Fibroblast of peridontal ligament (primary cell): ENCODE measurements at regions not wholly inside any gene's neighbourhood (a gene's known extent, or its start where the extent isn't known, plus 50 kb on each side); places are given as distances from the start of the nearest gene placed in this dataset.
"Not testable (repeated sequence)": the region's sequence is repeated elsewhere in the genome, so short reads cannot be mapped to it uniquely, and the experiment has no call there.

Experiments
- DNase-seq: peaks from one replicate; pipeline ENCODE4 v3.0.0-alpha.2; 2010; ENCODE audit errors: extremely low read depth

DNA sequence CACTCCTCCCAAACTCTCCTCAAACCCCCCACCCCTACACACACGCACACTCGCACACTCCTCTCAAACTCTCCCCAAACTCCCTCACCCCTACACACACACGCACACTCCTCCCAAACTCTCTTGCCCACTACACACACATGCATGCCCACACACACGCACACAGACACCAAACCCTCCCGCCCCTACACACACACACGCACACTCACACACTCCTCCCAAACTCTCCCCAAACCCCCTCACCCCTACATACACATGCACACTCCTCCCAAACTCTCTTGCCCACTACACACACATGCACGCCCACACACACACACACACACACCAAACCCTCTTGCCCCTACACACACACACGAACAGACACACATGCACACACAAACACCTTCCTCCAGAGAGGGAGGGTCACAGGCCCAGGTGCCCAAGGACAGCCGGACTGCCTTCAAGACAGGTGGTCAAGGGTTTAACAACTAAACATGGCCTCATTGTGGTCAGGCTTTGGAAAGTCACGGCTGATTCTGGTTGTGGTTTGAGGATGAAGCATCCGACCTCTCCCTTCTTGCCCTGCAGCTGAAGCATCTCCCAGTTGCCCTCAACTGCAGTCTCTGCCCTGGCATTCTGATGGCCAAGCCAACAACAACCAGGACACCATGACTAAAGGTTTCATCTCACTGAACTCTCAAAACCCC, 72.3 kb upstream of the SNTG2 start:
- no peak for DNase-seq

DNA sequence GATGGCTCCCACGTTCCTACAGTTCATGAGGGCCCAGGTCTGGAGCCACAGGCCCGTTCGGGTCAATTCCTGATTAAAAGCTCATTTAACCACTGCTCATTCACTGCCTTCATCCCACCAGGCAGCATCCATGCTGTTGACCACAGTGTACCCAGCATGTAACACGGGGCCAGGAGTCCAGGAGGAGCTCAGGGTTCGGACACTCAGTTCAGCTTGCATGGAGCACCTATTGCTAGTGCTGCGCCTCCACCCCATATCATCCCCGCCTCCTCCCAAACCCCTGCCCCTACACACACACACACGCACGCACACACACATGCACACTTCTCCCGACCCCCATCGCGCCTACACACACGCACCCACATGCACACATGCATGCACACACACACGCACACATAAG, 72.9 kb upstream of the SNTG2 start:
- no peak for DNase-seq

DNA sequence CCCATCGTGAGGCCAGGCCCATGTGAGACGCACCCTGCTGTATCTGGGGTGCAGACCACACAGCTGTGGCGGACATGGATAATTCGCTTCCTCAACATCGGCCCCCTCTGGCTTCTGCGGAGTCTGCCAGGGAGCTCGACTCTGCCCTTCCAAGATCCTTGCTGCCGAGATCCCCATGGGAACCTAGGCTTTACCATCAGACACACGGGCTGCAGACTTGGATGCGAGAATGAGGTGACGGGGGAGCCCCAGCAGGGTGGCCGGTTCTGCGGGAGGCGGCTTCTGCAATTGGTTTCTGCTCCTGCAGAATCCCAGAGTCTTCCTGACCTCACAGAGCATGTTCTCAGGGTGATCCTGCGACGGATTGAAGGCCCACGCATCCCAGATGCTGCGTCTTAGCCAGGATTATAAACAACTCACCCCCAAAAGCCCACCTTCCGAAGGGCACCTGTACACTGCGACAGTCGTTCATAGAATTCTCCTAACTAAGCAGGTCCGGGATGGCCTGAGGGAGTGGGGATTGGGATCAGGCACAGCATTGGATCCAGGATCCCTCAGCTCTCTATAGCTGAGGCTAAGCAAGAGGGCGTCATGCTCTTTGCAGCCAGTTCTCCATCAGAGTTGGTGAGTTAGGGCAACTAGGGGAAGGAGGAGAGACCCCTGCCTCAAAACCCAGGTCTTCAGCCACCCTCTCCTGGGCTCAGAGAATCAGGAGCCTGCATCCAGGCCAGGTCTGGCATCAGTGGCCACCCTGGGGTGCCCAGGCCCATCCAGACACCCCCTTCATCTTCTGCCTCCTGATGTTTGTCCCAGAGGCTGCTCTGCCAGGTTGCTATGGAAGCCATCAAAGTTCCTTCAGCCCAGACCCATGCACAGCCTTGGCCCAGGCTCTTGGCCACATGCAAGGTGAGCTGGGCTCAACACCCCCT, 74.7 kb upstream of the SNTG2 start:
- DNase-seq = no peak

DNA sequence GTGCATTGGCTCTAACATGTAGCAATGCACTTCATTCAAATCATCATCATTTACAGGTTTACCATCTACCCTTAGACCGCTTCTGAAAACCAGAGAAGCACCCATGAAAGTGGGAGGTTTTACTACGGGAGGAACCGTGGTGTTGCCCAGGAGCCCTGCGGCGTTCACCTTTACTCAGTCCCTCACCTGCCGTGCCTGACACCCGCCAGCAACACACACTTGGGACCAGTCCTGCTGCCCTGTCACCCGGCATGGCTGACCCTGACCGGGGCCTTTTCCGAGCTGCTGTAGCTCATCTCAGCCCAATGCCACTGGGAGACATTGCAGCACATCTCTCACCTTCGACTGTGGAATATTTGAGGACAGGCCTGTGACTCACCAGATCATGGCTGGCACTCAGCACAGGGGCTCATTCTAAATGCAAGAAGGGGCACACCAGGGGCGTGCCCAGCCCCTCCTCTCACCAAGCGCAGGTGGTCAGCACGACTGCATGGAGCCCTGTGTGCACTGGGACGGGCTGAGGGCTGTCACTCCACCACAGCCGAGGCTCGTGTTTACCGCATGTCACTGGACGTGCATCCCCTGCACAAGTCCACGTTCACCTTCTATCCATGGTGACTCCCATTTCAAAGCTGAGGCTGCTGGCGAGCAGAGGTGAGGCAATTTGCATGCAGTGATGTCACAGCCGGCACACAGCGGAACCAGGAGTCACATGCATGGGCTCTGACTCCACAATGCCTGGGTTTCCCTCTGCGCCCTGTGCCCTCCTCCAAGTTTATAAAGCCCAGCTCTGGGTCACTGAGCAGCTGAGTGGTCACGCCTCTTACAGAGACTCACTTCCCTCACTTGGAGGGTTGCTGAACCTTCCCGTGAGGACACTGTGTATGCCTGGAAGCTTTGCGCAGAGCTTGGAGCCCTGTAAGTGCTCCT, 76.7 kb upstream of the SNTG2 start:
- DNase-seq = no peak

DNA sequence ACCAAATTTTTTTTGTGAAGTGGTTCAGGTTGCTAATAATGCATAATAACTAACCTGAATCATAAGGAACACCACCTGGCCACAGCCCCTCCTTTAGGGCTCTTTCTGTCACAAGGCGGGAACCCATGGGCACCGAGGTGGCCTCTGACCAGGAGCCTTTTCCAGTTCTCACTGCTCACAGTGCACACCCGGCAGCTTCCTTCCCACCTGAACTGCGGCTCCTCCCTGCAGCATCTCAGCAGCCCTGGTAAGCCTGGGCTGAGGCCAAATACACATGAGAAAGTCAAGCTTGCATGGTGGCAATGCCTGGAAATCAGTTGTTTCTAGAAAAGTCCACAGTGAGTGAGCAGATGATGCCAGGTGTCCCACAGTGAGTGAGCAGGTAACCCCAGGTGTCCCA, 77.6 kb upstream of the SNTG2 start:
- no peak for DNase-seq

DNA sequence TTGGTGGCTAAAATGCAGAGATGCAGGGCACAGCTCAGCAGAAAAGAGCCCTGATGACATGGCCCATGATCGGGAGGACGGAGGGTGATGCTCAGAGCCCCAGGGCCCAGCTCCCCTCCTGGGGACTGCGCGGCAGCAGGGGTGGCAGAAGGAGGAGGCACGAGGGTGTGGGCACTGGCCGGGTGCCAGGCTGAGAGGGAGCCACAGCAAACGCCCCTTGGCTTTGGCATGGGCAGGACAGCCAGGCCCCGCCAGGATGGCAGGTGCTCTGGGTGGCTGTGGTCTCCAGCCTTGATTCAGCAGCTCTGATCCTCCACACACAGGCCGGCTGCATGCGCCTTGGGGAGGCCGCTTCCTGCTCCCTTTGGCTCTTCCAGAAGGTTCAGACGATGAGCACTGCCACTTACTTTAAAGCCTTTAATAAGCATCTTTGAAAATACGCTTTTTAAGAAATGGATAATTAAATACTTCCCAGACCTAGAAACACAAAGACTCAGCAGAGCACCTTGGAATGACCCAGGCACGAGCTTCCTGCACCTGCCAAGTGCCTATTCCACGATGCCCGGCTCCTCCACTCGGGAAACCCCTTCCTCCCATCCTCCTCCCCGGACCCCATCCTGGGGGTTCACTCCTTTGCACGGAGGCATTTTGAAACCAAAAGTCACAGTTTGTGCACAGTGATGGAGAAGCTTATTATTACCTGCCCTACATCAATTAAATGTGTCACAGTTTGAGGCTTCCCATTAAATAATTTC, 78.5 kb upstream of the SNTG2 start:
- DNase-seq = no peak

DNA sequence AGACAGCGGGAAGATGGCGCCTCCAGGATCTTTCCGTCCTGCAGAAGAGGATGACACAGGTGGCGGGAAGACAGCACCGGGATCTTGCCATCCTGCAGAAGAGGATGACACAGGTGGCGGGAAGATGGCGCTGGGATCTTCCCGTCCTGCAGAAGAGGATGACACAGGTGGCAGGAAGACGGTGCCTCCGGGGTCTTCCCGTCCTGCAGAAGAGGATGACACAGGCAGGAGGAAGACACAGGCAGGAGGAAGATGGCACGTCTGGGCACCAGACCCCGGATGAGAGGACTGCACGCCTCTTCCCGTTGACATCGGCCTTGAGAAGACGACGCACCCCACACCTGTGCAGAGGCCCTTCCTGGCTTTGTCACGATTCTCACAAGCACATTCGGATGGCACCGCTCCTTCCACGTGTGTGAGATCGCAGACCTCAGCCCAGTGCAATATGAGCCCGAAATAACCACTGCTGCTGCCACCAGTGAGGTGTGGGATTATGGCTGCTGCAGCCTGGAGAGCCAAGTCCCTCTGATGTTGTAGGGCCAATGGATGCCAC, 79.4 kb upstream of the SNTG2 start:
- no peak for DNase-seq

DNA sequence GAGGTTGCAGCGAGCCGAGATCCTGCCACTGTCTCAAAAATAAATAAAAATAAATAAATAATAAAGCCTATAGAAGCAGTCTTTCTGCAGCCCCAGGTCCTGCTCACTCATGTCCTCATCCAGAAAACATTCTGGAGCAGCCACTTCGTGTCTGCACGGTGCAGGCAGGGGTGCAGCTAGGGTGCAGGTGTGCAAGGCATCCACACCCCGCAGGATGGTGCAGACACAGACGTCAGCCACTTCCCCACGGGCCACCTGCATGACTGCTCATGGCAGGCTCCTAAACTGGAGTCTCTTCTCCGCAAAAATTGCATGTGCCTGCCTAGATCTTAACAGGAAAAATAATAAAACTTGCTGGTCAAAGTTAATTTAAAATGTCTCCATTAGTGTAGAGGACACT, 80.2 kb upstream of the SNTG2 start:
- no peak for DNase-seq

DNA sequence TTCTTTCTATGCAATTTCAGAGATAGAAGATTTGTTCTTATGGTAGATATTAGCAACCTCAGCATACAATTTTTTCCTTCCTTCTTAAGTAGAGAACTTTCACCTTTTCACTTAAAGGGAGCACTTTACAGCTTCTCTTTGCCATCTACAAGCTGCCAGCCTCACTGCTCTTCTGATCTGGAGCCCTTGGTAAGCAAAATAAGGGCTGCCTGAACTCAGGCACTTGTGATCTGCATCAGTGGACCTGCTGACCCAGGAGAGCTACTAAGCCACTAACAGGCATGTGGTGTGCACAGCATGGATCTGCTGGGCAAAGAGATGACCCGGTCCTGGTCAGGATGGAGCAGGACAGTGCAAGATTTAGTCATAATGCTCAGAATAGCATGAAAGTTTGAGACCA, 80.8 kb upstream of the SNTG2 start:
- DNase-seq = no peak

DNA sequence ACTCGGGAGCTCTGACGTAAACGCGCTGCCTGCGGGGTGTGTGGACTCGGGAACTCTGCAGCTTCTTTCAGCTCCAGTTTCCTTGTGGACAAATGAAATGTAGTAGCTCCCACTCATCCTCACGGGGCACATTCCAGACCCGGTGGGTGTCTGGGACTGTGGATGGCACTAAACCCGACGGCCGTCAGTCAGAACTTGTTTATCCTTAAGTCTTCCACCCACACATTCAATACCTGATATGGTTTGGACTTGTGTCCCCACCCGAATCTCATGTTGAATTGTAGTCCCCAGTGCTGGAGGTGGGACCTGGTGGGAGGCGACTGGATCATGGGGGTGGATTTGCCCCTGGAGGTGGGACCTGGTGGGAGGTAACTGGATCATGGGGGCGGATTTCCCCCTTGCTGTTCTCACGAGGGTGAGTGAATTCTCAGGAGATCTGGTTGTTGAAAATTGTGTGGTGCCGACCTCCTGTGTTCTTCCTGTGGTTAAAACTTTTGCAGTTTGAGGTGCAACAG, 81.2 kb upstream of the SNTG2 start:
- no peak for DNase-seq

DNA sequence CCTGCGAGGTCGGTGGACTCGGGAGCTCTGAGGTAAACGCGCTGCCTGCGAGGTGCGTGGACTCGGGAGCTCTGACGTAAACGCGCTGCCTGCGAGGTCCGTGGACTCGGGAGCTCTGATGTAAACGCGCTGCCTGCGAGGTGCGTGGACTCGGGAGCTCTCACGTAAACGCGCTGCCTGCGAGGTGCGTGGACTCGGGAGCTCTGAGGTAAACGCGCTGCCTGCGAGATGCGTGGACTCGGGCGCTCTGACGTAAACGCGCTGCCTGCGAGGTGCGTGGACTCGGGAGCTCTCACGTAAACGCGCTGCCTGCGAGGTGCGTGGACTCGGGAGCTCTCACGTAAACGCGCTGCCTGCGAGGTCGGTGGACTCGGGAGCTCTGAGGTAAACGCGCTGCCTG, 81.8 kb upstream of the SNTG2 start:
- not testable (repeated sequence) for DNase-seq

DNA sequence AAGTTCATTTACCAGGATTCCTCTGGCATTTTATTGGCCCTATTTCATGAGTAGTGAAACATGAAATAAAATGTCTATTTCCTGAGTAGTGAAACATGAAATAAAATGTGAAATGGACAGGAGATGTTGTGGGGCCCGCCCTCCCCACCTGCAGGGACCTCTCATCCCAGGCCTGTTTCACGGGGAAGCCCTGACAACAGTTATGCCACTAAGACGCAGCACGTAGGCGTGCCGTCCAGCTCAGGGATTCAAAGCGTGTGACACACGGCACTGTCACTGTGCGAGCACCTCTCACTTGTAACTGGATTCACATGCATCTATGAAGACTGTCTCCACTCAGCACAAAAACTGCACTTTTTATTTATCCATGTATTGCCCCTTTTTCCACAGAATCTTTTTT, 83.4 kb upstream of the SNTG2 start:
- DNase-seq = no peak

DNA sequence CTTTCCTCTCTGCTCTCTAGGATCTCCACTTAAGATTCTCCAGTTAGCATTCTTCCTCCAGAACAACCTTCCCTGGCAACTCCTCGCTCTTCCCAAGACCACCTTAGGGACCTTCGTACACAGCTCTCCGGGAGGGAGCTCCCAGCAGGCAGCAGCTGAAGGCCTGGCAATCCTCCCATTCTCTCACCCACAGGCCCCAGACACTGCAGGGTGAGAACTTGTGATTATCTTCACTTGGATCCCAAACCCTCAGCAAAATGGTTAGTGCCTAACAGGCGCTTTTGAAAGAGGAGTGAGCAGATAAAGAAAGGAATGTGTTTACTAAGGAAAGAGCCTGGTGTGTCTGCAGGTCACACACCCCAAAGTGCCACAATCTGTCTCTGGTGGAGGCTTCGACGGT, 83.8 kb upstream of the SNTG2 start:
- no peak for DNase-seq

DNA sequence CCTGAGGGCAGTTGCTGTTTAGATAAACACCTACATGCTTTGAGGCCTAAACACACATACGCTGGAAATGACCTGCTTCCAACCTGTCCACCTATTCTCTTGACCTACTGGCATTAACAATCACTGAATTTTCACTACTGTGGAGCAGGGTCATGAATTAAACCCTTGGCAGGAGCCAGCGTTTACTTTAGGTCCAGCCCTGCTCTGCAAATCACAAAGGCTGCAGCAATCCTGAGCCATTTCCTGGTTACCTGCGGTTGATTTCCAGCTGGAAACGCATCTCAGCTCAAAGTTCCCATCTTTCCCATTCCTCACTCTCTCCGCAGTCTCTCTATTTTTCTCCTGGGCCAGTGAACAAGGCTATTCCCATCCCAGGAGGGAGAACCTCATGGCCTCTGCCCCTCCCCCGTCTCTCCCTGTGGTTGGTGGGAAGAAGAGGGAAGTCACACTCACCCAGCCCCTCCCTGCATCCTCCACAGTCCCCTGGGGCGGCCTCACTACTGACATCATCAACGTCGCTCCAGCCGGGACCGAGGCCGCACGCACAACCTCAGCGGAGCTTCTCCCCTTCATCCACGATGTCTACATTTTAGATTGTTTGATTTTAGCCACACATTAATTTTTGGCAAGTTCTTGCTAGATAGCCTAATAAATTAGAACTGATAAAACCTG, 84.5 kb upstream of the SNTG2 start:
- DNase-seq = no peak

DNA sequence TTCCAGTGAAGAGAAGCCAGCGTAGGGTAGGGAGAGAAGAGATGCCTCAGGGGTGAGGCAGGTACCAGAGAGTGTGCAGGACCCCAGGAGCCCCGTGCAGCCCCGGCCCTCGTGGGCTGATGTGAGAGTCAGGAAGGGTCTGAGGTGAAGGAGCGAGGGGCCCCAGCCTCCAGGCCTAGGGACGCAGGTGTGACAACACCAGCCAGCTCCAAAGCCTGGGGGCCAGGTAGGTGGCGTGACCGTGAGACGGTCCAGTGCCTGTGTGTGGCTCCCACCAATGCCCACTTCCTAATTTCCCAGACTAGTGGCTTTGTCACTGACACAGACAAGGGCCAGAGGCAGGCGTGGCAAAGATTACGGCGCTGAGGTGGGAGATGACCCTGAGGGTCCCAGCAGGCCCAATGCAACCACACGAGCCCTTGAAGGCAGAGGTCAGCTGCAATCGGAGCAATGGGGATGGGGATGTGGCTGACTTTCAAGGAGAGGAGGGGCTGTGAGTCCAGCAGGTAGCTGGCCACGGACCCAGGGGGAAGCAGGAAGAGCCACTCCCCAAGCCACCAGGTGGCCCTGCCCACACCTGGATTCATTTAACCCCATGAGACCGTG, 86.0 kb upstream of the SNTG2 start:
- no peak for DNase-seq

DNA sequence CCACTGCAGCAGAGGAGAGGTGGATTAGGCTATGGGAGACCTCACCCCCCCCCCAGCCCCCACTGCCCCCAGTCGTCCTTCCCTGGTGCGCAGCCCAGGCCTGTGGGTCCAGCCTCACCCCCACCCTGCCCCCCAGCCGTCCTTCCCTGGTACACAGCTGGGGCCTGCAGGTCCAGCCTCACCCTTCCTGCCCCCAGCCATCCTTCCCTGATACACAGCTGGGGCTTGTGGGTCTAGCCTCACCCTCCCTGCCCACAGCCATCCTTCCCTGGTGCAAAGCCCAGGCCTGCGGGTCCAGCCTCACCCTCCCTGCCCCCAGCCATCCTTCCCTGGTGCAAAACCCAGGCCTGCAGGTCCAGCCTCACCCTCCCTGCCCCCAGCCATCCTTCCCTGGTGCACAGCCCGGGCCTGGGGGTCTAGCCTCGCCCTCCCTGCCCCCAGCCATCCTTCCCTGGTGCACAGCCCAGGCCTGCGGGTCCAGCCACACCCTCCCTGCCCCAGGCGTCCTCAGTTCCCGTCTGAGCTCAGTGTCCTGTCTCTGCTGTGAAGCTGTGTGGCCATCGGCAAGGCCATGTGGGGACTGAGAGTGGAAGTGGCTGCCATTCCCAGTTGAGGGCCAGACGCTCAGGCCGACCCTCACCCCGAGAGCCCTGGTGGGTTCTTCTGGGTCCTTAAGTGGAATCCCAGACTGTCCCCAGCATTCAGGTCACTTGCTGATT, 86.8 kb upstream of the SNTG2 start:
- DNase-seq = no peak

DNA sequence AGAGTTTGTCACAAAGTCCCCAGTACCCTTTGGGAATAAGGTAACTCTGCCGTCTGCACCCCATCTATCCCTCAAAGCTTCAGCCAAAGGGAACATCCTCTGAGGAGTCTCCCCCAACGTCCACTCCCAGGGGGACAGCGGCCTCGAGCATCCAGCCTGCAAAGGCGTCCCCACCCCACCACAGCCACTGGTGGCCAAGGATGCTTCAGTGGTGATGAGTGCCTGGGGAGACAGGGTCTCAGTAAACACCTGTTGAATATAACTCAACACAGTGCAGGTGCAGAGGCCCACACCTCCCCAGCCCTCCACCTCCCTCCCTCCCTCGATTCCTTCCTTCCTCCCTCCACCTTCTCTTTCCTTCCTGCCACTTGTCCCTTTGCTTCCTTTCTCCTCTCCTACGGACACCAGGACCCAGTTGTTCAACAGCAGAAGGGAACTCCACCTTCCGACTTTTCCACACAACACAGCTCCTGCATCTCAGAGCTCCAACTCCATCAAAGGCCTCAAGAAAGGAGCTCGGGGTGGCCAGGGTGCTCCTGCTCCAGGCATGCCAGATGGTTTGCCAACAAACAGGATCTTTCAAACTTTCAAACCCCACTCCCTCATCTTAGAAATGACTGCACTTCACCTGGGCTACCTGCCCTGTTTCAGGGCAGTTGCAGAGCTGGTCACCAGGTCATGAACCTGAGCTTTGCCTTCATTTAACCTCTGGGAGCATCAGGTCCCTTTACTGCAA, 87.8 kb upstream of the SNTG2 start:
- DNase-seq = no peak

DNA sequence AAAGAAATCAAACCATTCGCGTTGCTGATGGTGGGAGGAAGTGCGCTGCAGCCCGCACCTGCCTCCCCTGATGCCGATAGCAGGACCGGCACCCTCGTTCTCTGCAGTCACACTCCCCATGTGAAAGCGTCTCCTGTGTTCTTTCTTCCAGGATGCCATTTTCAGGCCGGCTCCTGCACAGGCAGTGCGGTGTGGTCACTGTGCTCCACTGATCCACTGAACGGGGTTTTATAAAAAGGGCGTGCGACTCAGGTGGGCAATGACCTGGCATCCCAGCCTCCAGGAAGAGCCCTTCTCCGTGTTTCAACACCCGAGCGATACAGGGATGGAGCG, 88.3 kb upstream of the SNTG2 start:
- no peak for DNase-seq
